ENCODE measurements at regions not wholly inside any gene's neighbourhood (a gene's known extent, or its start where the extent isn't known, plus 50 kb on each side); places are given as distances from the start of the nearest gene placed in this dataset.

DNA sequence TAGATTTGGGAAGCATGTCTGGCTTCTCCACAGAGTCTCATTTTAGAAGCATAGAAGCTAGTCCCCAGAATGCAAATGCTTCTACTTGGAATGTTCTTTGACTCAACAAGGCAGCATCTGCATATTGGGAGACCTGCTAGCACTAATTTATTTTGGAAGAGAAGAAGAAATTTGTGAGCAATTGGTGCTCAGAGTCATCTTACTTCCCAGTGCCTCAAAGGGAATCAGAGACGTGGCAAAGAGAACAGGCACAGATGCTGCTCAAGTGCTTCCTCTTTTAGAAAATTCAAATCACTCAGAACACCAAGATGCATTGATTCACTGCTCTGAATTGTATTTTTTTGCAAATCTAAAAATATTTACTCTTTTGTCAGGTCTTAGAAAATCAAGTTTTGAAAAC, 255.7 kb downstream of the BRINP2 start:
- TF ChIP-seq EZH2 (IDR thresholded peaks at IDR 0.05) (no peak), POLR2AphosphoS5 (IDR thresholded peaks at IDR 0.05; ENCODE audit: borderline replicate concordance, low read depth, low read length) (no peak)

Measured in SK-N-MC (cell line).